NB4 (cell line): ENCODE measurements at regions not wholly inside any gene's neighbourhood (a gene's known extent, or its start where the extent isn't known, plus 50 kb on each side); places are given as distances from the start of the nearest gene placed in this dataset.

ENCODE experiments used
- CTCF ChIP-seq: IDR thresholded peaks from one replicate; pipeline ENCODE4 v1.5.1; 2012; ENCODE audit warnings: low read depth, low read length
- MAX ChIP-seq: IDR thresholded peaks from 2 replicates; pipeline ENCODE4 v1.6.1; 2011; ENCODE audit warnings: low read depth, low read length
- MYC ChIP-seq: IDR thresholded peaks from 2 replicates; pipeline ENCODE4 v1.6.1; 2011; ENCODE audit warnings: low read depth, low read length
- POLR2A ChIP-seq: IDR thresholded peaks from 2 replicates; pipeline ENCODE4 v1.6.1; 2011; ENCODE audit warnings: mild to moderate bottlenecking; ENCODE audit not compliant: insufficient read length; ENCODE audit errors: extremely low read depth

- TF ChIP-seq CTCF = no peak
- no peak for TF ChIP-seq MAX
- TF ChIP-seq POLR2A = no peak
- no peak for TF ChIP-seq MYC
Measured at GRCh38 chr11:69396948-69397307, 84.5 kb upstream of the LINC01488 start.
